ENCODE measurements at regions not wholly inside any gene's neighbourhood (a gene's known extent, or its start where the extent isn't known, plus 50 kb on each side); places are given as distances from the start of the nearest gene placed in this dataset.

DNA sequence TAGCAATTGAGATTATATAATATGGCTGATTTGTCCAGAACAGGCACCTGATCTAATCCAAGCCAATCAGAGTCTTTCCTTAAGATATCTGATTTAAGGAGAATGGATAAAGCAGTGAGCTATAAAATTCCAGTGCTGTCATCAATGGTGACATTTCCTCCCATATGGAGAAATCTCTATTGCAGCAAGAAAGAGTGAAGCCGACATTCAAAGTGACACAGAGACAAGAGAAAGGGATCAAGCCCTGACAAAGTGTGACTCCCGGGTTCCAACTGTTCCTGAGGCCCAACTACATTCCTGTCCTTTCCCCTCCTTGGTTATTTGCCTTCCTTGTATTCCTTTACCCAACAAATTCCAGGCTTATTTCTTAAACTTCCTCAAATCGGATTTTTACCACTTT, 430.0 kb upstream of the SOX5 start:
- no peak for DNase-seq (ENCODE audit: low spot score)
- H3K9me3 Mint-ChIP-seq (ENCODE audit: unreplicated experiment), result no peaks in the 10 kb centered on the region
- no peak overlapping the region for H3K27ac Mint-ChIP-seq (ENCODE audit: unreplicated experiment)
- TF ChIP-seq, protein P1, sequence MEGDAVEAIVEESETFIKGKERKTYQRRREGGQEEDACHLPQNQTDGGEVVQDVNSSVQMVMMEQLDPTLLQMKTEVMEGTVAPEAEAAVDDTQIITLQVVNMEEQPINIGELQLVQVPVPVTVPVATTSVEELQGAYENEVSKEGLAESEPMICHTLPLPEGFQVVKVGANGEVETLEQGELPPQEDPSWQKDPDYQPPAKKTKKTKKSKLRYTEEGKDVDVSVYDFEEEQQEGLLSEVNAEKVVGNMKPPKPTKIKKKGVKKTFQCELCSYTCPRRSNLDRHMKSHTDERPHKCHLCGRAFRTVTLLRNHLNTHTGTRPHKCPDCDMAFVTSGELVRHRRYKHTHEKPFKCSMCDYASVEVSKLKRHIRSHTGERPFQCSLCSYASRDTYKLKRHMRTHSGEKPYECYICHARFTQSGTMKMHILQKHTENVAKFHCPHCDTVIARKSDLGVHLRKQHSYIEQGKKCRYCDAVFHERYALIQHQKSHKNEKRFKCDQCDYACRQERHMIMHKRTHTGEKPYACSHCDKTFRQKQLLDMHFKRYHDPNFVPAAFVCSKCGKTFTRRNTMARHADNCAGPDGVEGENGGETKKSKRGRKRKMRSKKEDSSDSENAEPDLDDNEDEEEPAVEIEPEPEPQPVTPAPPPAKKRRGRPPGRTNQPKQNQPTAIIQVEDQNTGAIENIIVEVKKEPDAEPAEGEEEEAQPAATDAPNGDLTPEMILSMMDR (IDR thresholded peaks at IDR 0.05; ENCODE audit: unreplicated experiment), result no peak
- no peaks in the 10 kb centered on the region for H3K27me3 Mint-ChIP-seq (ENCODE audit: unreplicated experiment)
- H3K4me1 Mint-ChIP-seq (ENCODE audit: unreplicated experiment), result no peaks in the 10 kb centered on the region
- no peaks in the 10 kb centered on the region for H3K36me3 Mint-ChIP-seq (ENCODE audit: low read depth, unreplicated experiment)
- no peak overlapping the region for H3K4me3 Mint-ChIP-seq (ENCODE audit: unreplicated experiment)

DNA sequence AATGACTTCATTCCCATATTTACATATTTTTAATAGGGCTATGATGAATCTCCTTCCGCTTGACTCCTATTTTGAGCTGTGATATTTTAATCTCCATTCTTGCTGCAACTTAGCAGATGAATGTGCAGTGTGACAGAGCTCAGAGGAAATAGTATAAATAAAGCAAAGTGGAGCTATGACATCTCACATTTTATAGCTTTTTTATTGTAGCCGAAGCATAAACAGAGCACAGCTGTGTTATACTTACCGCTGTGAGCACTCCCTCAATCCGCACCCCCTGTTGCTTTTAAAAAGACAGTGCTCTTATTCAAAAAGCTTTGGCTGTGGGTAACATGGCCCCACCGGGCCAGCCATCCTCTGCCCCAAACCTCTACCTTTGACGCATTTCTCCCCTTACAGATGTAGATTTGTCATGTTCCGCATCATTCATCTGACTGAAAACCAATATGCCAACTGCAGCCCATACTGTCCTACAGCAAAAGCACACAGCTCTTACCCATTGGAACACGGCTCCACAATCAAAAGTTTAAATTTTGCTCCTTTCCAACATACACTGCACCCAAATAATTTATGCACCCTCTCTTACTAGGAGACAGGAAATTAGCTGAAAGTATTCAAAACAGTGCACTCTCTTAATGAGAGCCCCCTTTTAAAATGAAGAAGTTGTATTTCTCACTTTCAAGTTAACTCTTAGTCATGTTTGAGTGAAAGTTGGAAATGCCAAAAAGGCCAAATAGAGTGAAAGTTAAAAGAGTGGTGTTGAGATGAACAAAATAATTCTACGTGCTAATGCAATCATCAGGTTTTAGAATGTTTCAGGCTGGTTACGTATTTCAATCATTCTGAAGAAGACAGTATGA, 429.3 kb upstream of the SOX5 start:
- no peaks in the 10 kb centered on the region for H3K36me3 Mint-ChIP-seq (ENCODE audit: low read depth, unreplicated experiment)

DNA sequence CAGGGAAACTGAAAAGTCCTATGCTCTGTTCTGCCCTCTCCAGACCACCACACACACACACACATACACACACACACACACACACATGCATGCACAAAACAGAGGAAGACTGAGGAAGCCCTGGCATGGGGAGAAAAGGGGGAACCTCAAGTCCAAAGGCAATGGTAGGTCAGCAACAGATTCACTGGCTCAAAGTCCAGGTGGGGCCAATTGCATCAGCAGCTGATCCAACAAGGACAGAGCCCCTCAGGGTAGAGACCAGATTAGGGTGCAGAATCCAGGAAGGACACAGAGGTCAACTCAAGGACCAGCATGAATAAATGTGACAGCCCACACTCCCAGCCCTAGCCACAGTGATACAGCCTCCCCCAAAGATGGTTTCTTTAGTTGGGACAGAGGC, 425.0 kb upstream of the SOX5 start:
- no peak overlapping the region for H3K4me3 Mint-ChIP-seq (ENCODE audit: unreplicated experiment)
- H3K4me1 Mint-ChIP-seq (ENCODE audit: unreplicated experiment), result no peaks in the 10 kb centered on the region
- H3K27me3 Mint-ChIP-seq (ENCODE audit: unreplicated experiment), result peaks cover 2% of the 10 kb centered on the region
- no peaks in the 10 kb centered on the region for H3K9me3 Mint-ChIP-seq (ENCODE audit: unreplicated experiment)
- no peaks in the 10 kb centered on the region for H3K36me3 Mint-ChIP-seq (ENCODE audit: low read depth, unreplicated experiment)
- TF ChIP-seq, protein P1 (IDR thresholded peaks at IDR 0.05; ENCODE audit: unreplicated experiment), result no peak
- no peak for DNase-seq (ENCODE audit: low spot score)
- no peak overlapping the region for H3K27ac Mint-ChIP-seq (ENCODE audit: unreplicated experiment)

More for the DNA sequence above, 429.3 kb upstream of the SOX5 start:
- no peaks in the 10 kb centered on the region for H3K4me1 Mint-ChIP-seq (ENCODE audit: unreplicated experiment)
- TF ChIP-seq, protein P1 (IDR thresholded peaks at IDR 0.05; ENCODE audit: unreplicated experiment), result no peak
- H3K27ac Mint-ChIP-seq (ENCODE audit: unreplicated experiment), result no peak overlapping the region
- H3K4me3 Mint-ChIP-seq (ENCODE audit: unreplicated experiment), result no peak overlapping the region
- H3K27me3 Mint-ChIP-seq (ENCODE audit: unreplicated experiment), result peaks cover under 1% of the 10 kb centered on the region
- H3K9me3 Mint-ChIP-seq (ENCODE audit: unreplicated experiment), result no peaks in the 10 kb centered on the region
- no peak for DNase-seq (ENCODE audit: low spot score)

DNA sequence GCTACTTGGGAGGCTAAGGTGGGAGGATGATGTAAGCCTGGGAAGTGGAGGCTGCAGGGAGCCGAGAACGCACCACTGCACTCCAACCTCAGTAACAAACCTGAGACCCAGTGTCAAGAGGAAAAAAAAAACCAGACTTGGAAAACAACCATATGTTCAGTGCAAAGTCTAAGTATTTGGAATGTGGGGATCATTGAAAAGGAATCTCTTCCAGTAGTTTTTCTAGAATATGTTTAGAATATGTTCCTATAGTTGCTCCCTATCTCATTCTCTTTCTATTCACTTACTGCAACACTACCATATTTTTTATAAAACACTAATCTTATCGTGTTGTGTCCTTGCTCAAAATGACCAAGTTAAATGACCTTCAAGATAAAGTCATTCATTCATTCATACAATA, 423.5 kb upstream of the SOX5 start:
- H3K27me3 Mint-ChIP-seq (ENCODE audit: unreplicated experiment), result peaks cover 2% of the 10 kb centered on the region
- H3K4me1 Mint-ChIP-seq (ENCODE audit: unreplicated experiment), result no peaks in the 10 kb centered on the region
- DNase-seq (ENCODE audit: low spot score), result no peak
- TF ChIP-seq, protein P1 (IDR thresholded peaks at IDR 0.05; ENCODE audit: unreplicated experiment), result no peak
- H3K36me3 Mint-ChIP-seq (ENCODE audit: low read depth, unreplicated experiment), result no peaks in the 10 kb centered on the region
- no peak overlapping the region for H3K27ac Mint-ChIP-seq (ENCODE audit: unreplicated experiment)
- H3K9me3 Mint-ChIP-seq (ENCODE audit: unreplicated experiment), result no peaks in the 10 kb centered on the region
- H3K4me3 Mint-ChIP-seq (ENCODE audit: unreplicated experiment), result no peak overlapping the region

DNA sequence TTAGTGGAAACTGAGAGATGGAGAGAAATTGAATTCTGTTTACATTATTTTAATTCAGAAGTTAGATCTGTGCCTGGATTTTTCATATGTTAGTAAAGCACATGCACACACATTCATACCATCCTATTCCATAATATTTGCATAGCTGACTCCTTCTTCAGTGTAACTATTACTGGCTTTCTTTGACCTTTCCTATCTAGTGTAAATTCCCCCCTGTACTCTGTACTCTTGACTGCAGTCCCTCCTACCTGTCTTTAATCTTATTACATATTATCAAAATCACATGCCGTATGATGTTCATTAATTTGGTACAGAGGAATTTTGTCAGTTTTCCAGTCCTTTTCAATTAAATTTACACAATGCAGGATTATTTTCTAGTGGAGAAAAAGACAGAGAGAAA, 417.0 kb upstream of the SOX5 start:
- DNase-seq (ENCODE audit: low spot score), result no peak
- Mint-ChIP-seq H3K4me1 (ENCODE audit: unreplicated experiment) (peaks cover 7% of the 10 kb centered on the region), H3K9me3 (ENCODE audit: unreplicated experiment) (no peaks in the 10 kb centered on the region), H3K27me3 (ENCODE audit: unreplicated experiment) (no peaks in the 10 kb centered on the region), H3K4me3 (ENCODE audit: unreplicated experiment) (no peak overlapping the region), H3K27ac (ENCODE audit: unreplicated experiment) (no peak overlapping the region), H3K36me3 (ENCODE audit: low read depth, unreplicated experiment) (no peaks in the 10 kb centered on the region)
- TF ChIP-seq, protein P1 (IDR thresholded peaks at IDR 0.05; ENCODE audit: unreplicated experiment), result no peak

Data from endothelial cell (in vitro differentiated cells).